ENCODE measurements at regions not wholly inside any gene's neighbourhood (a gene's known extent, or its start where the extent isn't known, plus 50 kb on each side); places are given as distances from the start of the nearest gene placed in this dataset.
"Not testable (repeated sequence)": the region's sequence is repeated elsewhere in the genome, so short reads cannot be mapped to it uniquely, and the experiment has no call there.

DNA sequence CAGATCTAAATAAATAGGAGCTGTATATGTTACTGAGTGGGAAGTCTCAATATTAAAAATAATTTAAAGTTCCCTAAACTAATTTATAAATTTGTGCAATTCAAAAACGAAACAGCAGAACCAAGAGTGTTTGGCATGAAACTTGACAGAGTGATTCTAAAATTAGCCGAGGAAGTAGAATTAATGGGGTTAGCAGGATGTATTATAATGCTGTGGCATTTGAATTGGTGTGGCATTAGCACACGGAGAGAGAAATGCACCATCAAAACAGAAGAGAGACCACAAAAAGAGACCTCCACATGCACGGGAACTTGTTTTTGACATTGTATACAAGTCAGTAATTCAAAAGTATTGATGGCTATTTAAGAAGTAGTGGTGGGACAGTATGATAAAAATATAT lies 366.0 kb upstream of the RGS6 start:
- TF ChIP-seq RAD21 (conservative IDR thresholded peaks at IDR 0.05) (no peak), MXI1 (conservative IDR thresholded peaks at IDR 0.05; ENCODE audit: poor library complexity, severe bottlenecking) (no peak), EZH2 (IDR thresholded peaks at IDR 0.05; ENCODE audit: borderline replicate concordance, insufficient read depth, low read length, poor library complexity, severe bottlenecking) (no peak), TAF1 (IDR thresholded peaks at IDR 0.05; ENCODE audit: low read depth) (no peak), EP300 (conservative IDR thresholded peaks at IDR 0.05; ENCODE audit: poor library complexity, severe bottlenecking) (no peak), SMC3 (conservative IDR thresholded peaks at IDR 0.05; ENCODE audit: poor library complexity) (no peak), POLR2AphosphoS5 (IDR thresholded peaks at IDR 0.05) (no peak)
- TF ChIP-seq, protein P1, sequence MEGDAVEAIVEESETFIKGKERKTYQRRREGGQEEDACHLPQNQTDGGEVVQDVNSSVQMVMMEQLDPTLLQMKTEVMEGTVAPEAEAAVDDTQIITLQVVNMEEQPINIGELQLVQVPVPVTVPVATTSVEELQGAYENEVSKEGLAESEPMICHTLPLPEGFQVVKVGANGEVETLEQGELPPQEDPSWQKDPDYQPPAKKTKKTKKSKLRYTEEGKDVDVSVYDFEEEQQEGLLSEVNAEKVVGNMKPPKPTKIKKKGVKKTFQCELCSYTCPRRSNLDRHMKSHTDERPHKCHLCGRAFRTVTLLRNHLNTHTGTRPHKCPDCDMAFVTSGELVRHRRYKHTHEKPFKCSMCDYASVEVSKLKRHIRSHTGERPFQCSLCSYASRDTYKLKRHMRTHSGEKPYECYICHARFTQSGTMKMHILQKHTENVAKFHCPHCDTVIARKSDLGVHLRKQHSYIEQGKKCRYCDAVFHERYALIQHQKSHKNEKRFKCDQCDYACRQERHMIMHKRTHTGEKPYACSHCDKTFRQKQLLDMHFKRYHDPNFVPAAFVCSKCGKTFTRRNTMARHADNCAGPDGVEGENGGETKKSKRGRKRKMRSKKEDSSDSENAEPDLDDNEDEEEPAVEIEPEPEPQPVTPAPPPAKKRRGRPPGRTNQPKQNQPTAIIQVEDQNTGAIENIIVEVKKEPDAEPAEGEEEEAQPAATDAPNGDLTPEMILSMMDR (IDR thresholded peaks at IDR 0.05; ENCODE audit: poor library complexity, severe bottlenecking) = no peak
- TF ChIP-seq, protein P2, sequence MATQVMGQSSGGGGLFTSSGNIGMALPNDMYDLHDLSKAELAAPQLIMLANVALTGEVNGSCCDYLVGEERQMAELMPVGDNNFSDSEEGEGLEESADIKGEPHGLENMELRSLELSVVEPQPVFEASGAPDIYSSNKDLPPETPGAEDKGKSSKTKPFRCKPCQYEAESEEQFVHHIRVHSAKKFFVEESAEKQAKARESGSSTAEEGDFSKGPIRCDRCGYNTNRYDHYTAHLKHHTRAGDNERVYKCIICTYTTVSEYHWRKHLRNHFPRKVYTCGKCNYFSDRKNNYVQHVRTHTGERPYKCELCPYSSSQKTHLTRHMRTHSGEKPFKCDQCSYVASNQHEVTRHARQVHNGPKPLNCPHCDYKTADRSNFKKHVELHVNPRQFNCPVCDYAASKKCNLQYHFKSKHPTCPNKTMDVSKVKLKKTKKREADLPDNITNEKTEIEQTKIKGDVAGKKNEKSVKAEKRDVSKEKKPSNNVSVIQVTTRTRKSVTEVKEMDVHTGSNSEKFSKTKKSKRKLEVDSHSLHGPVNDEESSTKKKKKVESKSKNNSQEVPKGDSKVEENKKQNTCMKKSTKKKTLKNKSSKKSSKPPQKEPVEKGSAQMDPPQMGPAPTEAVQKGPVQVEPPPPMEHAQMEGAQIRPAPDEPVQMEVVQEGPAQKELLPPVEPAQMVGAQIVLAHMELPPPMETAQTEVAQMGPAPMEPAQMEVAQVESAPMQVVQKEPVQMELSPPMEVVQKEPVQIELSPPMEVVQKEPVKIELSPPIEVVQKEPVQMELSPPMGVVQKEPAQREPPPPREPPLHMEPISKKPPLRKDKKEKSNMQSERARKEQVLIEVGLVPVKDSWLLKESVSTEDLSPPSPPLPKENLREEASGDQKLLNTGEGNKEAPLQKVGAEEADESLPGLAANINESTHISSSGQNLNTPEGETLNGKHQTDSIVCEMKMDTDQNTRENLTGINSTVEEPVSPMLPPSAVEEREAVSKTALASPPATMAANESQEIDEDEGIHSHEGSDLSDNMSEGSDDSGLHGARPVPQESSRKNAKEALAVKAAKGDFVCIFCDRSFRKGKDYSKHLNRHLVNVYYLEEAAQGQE (IDR thresholded peaks at IDR 0.05; ENCODE audit: borderline replicate concordance) = no peak
- Histone ChIP-seq H3K9ac (ENCODE audit: low read length) (no peak overlapping the region), H4K20me1 (ENCODE audit: insufficient read depth) (no peaks in the 10 kb centered on the region), H3K27ac (ENCODE audit: low read length) (no peak overlapping the region), H3K4me2 (ENCODE audit: low read length) (no peak overlapping the region), H3K9me3 (ENCODE audit: low read length) (no peaks in the 10 kb centered on the region), H3K9me2 (ENCODE audit: insufficient read depth, low read length) (no peaks in the 10 kb centered on the region), H3K79me2 (replicated peaks; ENCODE audit: insufficient read depth, low read length) (no peaks in the 10 kb centered on the region), H3K4me3 (ENCODE audit: low read length) (no peak overlapping the region), H2AFZ (ENCODE audit: low read depth, low read length) (no peak overlapping the region), H3F3A (ENCODE audit: insufficient read depth, low read length, poor library complexity, severe bottlenecking) (no peaks in the 10 kb centered on the region), H3K36me3 (ENCODE audit: insufficient read depth, low read length) (no peaks in the 10 kb centered on the region), H3K27me3 (ENCODE audit: insufficient read depth, low read depth, low read length) (no peaks in the 10 kb centered on the region)

DNA sequence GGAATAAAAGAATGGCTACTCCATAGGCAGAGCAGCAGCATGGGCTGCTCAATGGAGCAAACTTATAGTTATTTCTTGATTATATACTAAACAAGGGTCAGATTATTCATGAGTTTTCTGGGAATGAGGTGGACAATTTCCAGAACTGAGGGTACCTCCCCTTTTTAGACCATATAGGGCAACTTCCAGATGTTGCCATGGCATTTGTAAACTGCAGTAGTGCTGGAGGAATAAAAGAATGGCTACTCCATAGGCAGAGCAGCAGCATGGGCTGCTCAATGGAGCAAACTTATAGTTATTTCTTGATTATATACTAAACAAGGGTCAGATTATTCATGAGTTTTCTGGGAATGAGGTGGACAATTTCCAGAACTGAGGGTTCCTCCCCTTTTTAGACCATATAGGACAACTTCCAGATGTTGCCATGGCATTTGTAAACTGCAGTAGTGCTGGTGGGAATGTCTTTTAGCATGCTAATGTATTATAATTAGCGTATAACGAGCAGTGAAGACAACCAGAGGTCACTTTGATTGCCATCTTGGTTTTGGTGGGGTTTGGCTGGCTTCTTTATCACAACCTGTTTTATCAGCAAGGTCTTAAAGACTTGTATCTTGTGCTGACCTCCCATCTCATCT lies 364.6 kb upstream of the RGS6 start:
- not testable (repeated sequence) for H3F3A ChIP-seq (ENCODE audit: insufficient read depth, low read length, poor library complexity, severe bottlenecking); H3K4me2 ChIP-seq (ENCODE audit: low read length); H3K9me3 ChIP-seq (ENCODE audit: low read length); H3K4me3 ChIP-seq (ENCODE audit: low read length); H3K36me3 ChIP-seq (ENCODE audit: insufficient read depth, low read length); H4K20me1 ChIP-seq (ENCODE audit: insufficient read depth); H3K79me2 ChIP-seq (replicated peaks; ENCODE audit: insufficient read depth, low read length); H3K9ac ChIP-seq (ENCODE audit: low read length); H3K27ac ChIP-seq (ENCODE audit: low read length); H3K27me3 ChIP-seq (ENCODE audit: insufficient read depth, low read depth, low read length); H2AFZ ChIP-seq (ENCODE audit: low read depth, low read length); H3K9me2 ChIP-seq (ENCODE audit: insufficient read depth, low read length)

DNA sequence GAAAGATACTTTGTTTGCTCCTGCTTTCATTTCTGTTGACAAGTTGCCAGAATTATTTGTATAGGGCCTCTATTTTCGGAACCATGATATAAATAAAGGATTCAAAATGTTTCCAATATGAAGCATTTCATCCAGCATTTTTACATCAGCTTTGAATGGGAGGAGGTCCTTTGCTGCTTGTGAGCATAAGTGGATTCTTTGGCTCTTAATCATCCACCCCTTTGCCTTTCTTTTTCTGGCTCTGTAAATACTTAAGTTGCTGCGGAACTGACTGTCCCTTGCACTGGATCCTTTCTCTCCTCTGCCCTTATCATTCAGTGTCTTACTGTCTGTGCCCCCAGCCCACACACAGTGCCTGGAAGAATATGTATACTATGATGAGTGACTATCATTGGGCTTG lies 357.3 kb upstream of the RGS6 start:
- no peak overlapping the region for H3K4me2 ChIP-seq (ENCODE audit: low read length)
- H3K9me2 ChIP-seq (ENCODE audit: insufficient read depth, low read length) = no peaks in the 10 kb centered on the region
- no peaks in the 10 kb centered on the region for H4K20me1 ChIP-seq (ENCODE audit: insufficient read depth)
- no peaks in the 10 kb centered on the region for H3K79me2 ChIP-seq (replicated peaks; ENCODE audit: insufficient read depth, low read length)
- H3K9me3 ChIP-seq (ENCODE audit: low read length) = no peaks in the 10 kb centered on the region
- no peaks in the 10 kb centered on the region for H3F3A ChIP-seq (ENCODE audit: insufficient read depth, low read length, poor library complexity, severe bottlenecking)
- no peaks in the 10 kb centered on the region for H3K27me3 ChIP-seq (ENCODE audit: insufficient read depth, low read depth, low read length)
- no peaks in the 10 kb centered on the region for H3K36me3 ChIP-seq (ENCODE audit: insufficient read depth, low read length)
- H3K27ac ChIP-seq (ENCODE audit: low read length) = no peak overlapping the region
- TF ChIP-seq, protein P1 (IDR thresholded peaks at IDR 0.05; ENCODE audit: poor library complexity, severe bottlenecking) = no peak
- no peak for TF ChIP-seq TAF1 (IDR thresholded peaks at IDR 0.05; ENCODE audit: low read depth)
- H2AFZ ChIP-seq (ENCODE audit: low read depth, low read length) = no peak overlapping the region
- no peak overlapping the region for H3K4me3 ChIP-seq (ENCODE audit: low read length)
- H3K9ac ChIP-seq (ENCODE audit: low read length) = no peak overlapping the region
